ENCODE measurements at regions not wholly inside any gene's neighbourhood (a gene's known extent, or its start where the extent isn't known, plus 50 kb on each side); places are given as distances from the start of the nearest gene placed in this dataset.

DNA sequence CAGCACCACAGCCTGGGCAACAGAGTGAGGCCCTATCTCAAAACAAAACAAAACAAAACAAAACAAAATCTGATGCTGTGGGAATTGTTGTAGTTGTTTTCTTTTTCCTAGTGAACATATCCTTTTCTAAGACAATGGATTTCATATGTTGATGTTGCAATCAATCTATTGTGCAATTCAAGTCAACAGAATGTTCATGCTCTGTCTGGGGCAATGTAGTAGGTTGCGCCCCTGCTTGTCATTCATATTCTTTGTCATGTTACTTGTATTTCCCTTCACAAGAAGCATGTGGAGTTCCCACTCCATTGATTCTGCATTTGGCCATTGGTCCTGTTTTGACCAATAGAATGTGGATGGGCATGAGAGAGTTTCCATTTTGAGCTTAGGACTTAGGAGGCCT lies 223.9 kb downstream of the DUSP10 start:
- no peak overlapping the region for H3K27ac ChIP-seq (ENCODE audit: low read length)
- H2AFZ ChIP-seq (ENCODE audit: low read depth, low read length), result no peak overlapping the region
- H3K9me2 ChIP-seq (ENCODE audit: insufficient read depth, low read length), result no peaks in the 10 kb centered on the region
- no peaks in the 10 kb centered on the region for H4K20me1 ChIP-seq (ENCODE audit: insufficient read depth)
- H3K9me3 ChIP-seq (ENCODE audit: low read length), result no peaks in the 10 kb centered on the region
- H3K36me3 ChIP-seq (ENCODE audit: insufficient read depth, low read length), result no peaks in the 10 kb centered on the region
- H3K79me2 ChIP-seq (replicated peaks; ENCODE audit: insufficient read depth, low read length), result no peaks in the 10 kb centered on the region
- no peak overlapping the region for H3K9ac ChIP-seq (ENCODE audit: low read length)
- no peak overlapping the region for H3K4me3 ChIP-seq (ENCODE audit: low read length)
- TF ChIP-seq CTCF (IDR thresholded peaks at IDR 0.05; ENCODE audit: poor library complexity, severe bottlenecking) (no peak), TAF1 (IDR thresholded peaks at IDR 0.05; ENCODE audit: low read depth) (no peak), SMC3 (conservative IDR thresholded peaks at IDR 0.05; ENCODE audit: poor library complexity) (no peak), EZH2 (IDR thresholded peaks at IDR 0.05; ENCODE audit: borderline replicate concordance, insufficient read depth, low read length, poor library complexity, severe bottlenecking) (no peak), POLR2AphosphoS5 (IDR thresholded peaks at IDR 0.05) (no peak), REST (IDR thresholded peaks at IDR 0.05; ENCODE audit: borderline replicate concordance) (no peak), MXI1 (conservative IDR thresholded peaks at IDR 0.05; ENCODE audit: poor library complexity, severe bottlenecking) (no peak)
- H3F3A ChIP-seq (ENCODE audit: insufficient read depth, low read length, poor library complexity, severe bottlenecking), result no peaks in the 10 kb centered on the region
- H3K27me3 ChIP-seq (ENCODE audit: insufficient read depth, low read depth, low read length), result no peaks in the 10 kb centered on the region
- H3K4me2 ChIP-seq (ENCODE audit: low read length), result no peak overlapping the region

DNA sequence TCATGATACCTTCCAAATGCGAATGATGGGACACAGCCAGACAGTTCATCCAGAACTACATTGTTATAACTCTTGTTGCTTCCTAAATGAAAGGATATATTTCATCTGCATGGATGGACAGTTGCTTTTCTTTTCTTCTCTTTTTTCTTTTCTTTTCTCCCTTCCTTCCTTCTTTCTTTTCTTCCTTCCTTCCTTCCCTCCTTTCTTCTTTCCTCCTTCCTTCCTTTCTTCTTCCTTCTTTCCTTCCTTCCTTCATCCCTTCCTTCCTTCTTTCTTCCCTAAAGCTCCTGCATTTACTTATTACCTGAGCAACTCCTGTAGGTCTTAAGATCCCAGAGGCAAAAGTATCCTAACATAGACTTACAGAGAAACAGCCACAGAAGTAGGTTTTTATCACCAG lies 221.6 kb downstream of the DUSP10 start:
- Histone ChIP-seq H3K4me2 (ENCODE audit: low read length) (no peak overlapping the region), H3K9me3 (ENCODE audit: low read length) (no peaks in the 10 kb centered on the region), H3K27ac (ENCODE audit: low read length) (no peak overlapping the region), H3K27me3 (ENCODE audit: insufficient read depth, low read depth, low read length) (no peaks in the 10 kb centered on the region), H3K79me2 (replicated peaks; ENCODE audit: insufficient read depth, low read length) (no peaks in the 10 kb centered on the region), H3K4me3 (ENCODE audit: low read length) (no peak overlapping the region), H3K9me2 (ENCODE audit: insufficient read depth, low read length) (no peaks in the 10 kb centered on the region), H2AFZ (ENCODE audit: low read depth, low read length) (no peak overlapping the region), H3K9ac (ENCODE audit: low read length) (no peak overlapping the region), H3F3A (ENCODE audit: insufficient read depth, low read length, poor library complexity, severe bottlenecking) (no peaks in the 10 kb centered on the region), H3K36me3 (ENCODE audit: insufficient read depth, low read length) (no peaks in the 10 kb centered on the region), H4K20me1 (ENCODE audit: insufficient read depth) (no peaks in the 10 kb centered on the region)
- TF ChIP-seq EZH2 (IDR thresholded peaks at IDR 0.05; ENCODE audit: borderline replicate concordance, insufficient read depth, low read length, poor library complexity, severe bottlenecking) (no peak), MXI1 (conservative IDR thresholded peaks at IDR 0.05; ENCODE audit: poor library complexity, severe bottlenecking) (no peak)

DNA sequence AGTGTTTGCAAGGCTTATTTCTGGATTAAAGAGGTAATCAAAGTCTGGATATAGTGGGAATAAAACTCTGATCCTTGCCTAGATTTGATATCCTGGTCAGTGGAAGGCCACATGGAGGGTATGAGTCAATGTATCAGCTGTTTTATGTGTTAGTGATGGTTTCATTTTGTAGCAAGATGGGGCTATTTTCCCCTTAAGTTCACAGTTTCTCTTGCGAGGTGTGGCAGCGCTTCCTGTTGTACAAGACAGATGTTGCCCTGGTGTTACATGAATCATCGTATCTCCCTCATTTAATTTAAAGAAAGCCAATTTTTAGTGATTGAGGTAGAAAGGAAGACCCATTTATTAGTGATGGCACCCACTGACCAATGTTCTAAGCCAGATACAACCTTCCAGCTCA lies 220.2 kb downstream of the DUSP10 start:
- H3K9me2 ChIP-seq (ENCODE audit: insufficient read depth, low read length), result no peaks in the 10 kb centered on the region
- TF ChIP-seq MXI1 (conservative IDR thresholded peaks at IDR 0.05; ENCODE audit: poor library complexity, severe bottlenecking) (no peak), RAD21 (conservative IDR thresholded peaks at IDR 0.05) (no peak), EP300 (conservative IDR thresholded peaks at IDR 0.05; ENCODE audit: poor library complexity, severe bottlenecking) (no peak), SMC3 (conservative IDR thresholded peaks at IDR 0.05; ENCODE audit: poor library complexity) (no peak), TAF1 (IDR thresholded peaks at IDR 0.05; ENCODE audit: low read depth) (no peak), CTCF (IDR thresholded peaks at IDR 0.05; ENCODE audit: poor library complexity, severe bottlenecking) (no peak), POLR2AphosphoS5 (IDR thresholded peaks at IDR 0.05) (no peak), REST (IDR thresholded peaks at IDR 0.05; ENCODE audit: borderline replicate concordance) (no peak), EZH2 (IDR thresholded peaks at IDR 0.05; ENCODE audit: borderline replicate concordance, insufficient read depth, low read length, poor library complexity, severe bottlenecking) (no peak)
- no peaks in the 10 kb centered on the region for H3K79me2 ChIP-seq (replicated peaks; ENCODE audit: insufficient read depth, low read length)
- H3K27ac ChIP-seq (ENCODE audit: low read length), result no peak overlapping the region
- no peaks in the 10 kb centered on the region for H3K36me3 ChIP-seq (ENCODE audit: insufficient read depth, low read length)
- H3F3A ChIP-seq (ENCODE audit: insufficient read depth, low read length, poor library complexity, severe bottlenecking), result no peaks in the 10 kb centered on the region
- no peaks in the 10 kb centered on the region for H3K9me3 ChIP-seq (ENCODE audit: low read length)
- H3K27me3 ChIP-seq (ENCODE audit: insufficient read depth, low read depth, low read length), result no peaks in the 10 kb centered on the region
- H3K9ac ChIP-seq (ENCODE audit: low read length), result no peak overlapping the region
- H3K4me2 ChIP-seq (ENCODE audit: low read length), result no peak overlapping the region
- H4K20me1 ChIP-seq (ENCODE audit: insufficient read depth), result no peaks in the 10 kb centered on the region
- no peak overlapping the region for H3K4me3 ChIP-seq (ENCODE audit: low read length)
- H2AFZ ChIP-seq (ENCODE audit: low read depth, low read length), result no peak overlapping the region
